ENCODE measurements at regions not wholly inside any gene's neighbourhood (a gene's known extent, or its start where the extent isn't known, plus 50 kb on each side); places are given as distances from the start of the nearest gene placed in this dataset.

- no peak overlapping the region for H3K4me3 ChIP-seq (ENCODE audit: low read length)
- TF ChIP-seq CTCF (conservative IDR thresholded peaks at IDR 0.05; ENCODE audit: low read depth, low read length): no peak
- no peak for DNase-seq (ENCODE audit: low read depth)
Observed at GRCh38 chr15:47932261-47932660, 188.5 kb upstream of the SLC24A5 start.

GRCh38 chr15:47932951-47933641, 187.7 kb upstream of the SLC24A5 start:
- H3K4me3 ChIP-seq (ENCODE audit: low read length): no peak overlapping the region
- no peak for TF ChIP-seq CTCF (conservative IDR thresholded peaks at IDR 0.05; ENCODE audit: low read depth, low read length)
- no peak for DNase-seq (ENCODE audit: low read depth)

GRCh38 chr15:47933865-47934264, 186.9 kb upstream of the SLC24A5 start:
- no peak for DNase-seq (ENCODE audit: low read depth)
- no peak overlapping the region for H3K4me3 ChIP-seq (ENCODE audit: low read length)
- no peak for TF ChIP-seq CTCF (conservative IDR thresholded peaks at IDR 0.05; ENCODE audit: low read depth, low read length)

GRCh38 chr15:47934342-47934741, 186.4 kb upstream of the SLC24A5 start:
- TF ChIP-seq CTCF (conservative IDR thresholded peaks at IDR 0.05; ENCODE audit: low read depth, low read length): no peak
- no peak for DNase-seq (ENCODE audit: low read depth)
- H3K4me3 ChIP-seq (ENCODE audit: low read length): no peak overlapping the region

GRCh38 chr15:47937834-47938233, 183.0 kb upstream of the SLC24A5 start:
- TF ChIP-seq CTCF (conservative IDR thresholded peaks at IDR 0.05; ENCODE audit: low read depth, low read length): no peak
- DNase-seq (ENCODE audit: low read depth): no peak
- H3K4me3 ChIP-seq (ENCODE audit: low read length): no peak overlapping the region

- no peak for DNase-seq (ENCODE audit: low read depth)
- no peak overlapping the region for H3K4me3 ChIP-seq (ENCODE audit: low read length)
- TF ChIP-seq CTCF (conservative IDR thresholded peaks at IDR 0.05; ENCODE audit: low read depth, low read length): no peak
Observed at GRCh38 chr15:47944637-47945288, 176.0 kb upstream of the SLC24A5 start.
